ENCODE measurements at regions not wholly inside any gene's neighbourhood (a gene's known extent, or its start where the extent isn't known, plus 50 kb on each side); places are given as distances from the start of the nearest gene placed in this dataset.

DNA sequence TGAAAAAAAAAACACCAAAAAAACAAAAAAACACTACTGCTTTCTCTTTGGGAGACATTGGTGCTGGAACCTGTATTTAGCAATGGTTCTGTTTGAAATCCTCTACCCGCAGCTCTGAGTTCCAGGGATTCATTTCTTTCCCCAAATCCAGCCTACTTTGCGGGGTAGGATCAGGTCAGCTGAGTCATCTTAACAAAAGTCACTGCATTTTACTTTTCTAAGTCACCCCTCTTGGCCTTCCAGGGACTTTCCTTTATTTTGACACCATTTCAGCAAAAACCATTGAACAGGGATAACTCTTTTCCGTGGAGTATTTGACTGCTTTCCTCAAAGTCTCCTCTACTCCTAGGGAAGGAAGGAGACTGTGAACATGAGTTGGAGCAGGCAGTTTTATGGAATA, 837.6 kb downstream of the MAFB start:
- DNase-seq = no peak

DNA sequence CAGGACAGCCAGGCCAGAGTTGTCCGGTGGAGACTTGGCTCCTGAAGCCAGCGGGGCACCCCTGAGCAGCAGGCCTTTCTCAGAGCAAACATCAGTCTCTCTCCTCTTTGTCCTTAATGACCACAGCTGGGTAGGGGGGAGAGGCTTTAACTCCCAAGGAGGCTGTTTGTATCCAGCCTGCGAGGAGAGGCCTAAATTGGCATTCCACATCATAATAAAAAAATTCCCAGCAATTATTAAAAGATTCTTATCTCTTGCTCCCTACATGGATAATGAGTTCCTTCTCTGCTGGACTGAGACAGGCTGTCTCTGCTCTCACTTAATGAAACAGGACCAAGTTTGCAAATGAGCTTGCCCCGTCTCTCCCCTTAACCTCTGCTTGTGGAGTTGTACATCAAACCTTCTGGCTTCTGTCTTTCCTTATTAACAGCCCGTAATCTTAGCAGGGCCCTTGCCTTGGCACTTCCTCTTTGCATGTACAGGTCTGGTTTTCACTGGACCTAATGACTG, 838.2 kb downstream of the MAFB start:
- DNase-seq = no peak

DNA sequence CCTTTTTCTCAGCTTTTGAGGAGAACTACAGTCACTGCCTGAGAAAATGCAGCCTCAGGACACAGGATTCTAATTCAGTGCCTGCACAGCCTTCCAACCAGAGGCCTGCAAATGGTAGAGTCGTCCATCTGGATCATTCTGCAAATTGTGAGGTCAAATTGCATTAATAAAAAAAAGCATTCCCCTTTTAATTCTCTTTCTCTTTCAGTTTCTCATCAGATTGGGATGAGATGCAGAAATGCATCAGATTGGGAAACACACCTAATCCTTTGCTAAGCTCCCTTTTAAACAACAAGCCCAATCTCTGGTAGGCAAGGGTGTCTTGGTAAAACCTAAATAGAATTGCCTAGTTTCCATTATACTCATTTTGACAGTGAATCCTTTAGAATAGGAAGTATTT, 838.8 kb downstream of the MAFB start:
- no peak for DNase-seq

DNA sequence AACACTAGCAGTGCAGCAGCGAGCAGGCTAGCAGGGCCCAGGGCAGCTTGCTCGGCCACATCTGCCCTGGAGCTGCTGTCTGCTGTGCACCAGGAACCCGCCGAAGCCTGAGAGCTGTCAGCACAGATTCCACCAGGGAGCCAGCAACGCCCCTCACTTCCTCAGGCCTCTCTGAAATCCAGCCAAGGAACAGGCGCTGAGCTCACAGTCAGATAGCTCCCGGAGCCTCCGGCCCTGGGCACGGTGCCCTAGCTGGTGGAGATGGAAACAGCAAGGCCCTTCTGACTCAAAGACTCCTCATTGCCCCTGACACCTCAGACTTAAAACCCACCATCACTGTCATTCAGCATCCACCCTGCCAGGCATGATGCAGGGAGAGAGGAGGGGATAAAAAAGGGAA, 839.4 kb downstream of the MAFB start:
- no peak for DNase-seq

DNA sequence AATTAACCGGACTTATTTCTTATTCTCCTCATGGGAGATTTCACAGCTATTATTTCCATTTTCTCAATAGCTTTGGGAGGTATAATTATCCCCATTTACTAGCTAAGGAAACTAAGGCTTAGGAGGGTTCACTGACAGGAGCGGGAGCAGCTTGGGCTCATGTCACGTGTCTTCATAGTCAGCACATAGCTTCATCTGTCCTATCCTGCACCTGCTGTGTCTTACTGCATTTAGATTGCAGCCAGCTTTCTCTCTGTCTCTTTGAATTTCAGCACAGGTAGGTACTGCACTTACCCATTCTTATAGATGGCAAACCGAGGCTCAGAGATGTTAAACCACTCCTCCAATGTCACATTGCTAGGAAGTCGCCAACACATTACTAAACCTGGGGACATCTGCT, 839.9 kb downstream of the MAFB start:
- no peak for DNase-seq

DNA sequence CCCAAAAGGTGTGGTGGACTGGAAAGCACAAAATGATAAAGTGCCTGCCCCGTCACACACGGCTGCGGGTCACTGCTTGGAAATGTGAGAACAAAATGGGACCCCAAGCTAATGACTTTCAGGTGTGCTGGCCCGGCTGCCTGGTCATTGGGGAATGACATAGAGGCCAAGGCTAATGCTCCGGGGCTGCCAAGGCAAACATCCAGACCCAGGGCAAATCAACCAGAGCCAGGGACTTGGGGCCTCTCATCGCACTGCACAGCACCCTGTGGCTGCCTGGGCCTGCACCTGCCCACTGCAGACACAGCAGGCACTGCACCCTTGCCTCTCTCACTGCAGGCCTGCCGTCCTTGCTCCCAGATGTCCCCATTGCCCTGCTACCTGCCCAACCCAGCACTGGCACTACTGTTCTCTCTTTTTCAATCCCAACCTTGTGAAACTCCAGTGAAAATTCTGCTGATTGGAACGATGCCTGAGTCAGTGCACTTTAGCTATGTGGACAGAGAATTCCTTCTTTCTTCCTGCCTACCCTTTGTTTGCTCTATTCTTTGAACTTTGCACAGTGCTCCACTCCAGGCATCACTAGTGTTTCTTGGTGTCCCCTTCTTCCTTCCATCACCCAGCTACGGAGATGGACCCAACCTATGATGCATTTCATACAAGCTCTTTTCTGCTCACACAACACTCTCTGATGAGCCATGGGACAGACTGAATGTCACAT, 849.5 kb downstream of the MAFB start:
- DNase-seq = no peak

DNA sequence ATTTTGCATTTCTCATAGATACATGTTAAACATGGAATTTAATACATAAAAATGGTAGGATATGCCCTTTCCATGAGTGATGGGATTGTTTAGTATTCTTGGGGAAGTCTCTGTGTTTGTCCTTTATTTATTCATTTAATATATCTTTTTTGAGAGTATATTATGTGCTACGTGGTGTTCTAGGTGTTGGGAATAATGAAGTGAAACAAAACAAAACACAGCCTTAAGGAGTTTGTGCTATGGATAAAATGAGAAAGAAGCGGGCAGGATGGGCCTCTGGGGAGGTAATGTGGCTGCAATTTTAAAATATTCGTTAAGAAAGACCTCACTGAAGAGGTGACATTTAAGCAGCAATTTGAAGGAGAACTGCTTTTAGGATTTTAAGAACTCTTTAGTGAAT, 851.5 kb downstream of the MAFB start:
- no peak for DNase-seq

DNA sequence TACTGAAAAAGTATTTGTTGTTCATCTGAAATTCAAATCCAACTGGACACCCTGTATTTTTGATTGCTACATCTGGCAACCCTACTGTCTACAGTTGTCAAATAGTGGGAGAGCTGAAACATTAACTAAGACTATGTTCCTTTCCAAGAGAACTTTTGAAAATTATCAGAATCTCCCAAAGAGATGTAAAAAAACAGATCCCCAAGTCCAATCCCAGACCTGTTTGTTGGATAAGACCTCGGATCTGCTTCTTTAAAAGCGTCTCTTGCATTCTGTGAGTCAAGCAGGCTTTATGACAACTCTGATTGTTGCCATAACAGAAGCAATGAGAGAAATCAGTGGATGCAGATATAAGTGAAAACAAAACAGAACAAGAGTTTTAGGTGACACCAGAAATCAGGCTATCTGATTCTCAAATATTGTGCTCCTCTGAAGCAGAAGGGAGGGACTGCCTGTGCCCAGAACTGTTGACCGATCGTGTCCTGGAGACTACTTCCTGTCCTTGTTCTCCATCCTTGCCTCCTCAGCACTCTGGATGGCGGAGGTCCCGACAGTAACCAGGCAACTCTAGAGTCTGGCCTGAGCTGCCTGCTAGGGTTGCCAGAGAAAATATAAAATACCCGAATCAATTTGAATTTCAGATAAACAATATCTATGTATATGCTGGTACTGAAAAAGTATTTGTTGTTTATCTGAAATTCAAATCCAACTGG, 853.8 kb downstream of the MAFB start:
- no peak for DNase-seq

DNA sequence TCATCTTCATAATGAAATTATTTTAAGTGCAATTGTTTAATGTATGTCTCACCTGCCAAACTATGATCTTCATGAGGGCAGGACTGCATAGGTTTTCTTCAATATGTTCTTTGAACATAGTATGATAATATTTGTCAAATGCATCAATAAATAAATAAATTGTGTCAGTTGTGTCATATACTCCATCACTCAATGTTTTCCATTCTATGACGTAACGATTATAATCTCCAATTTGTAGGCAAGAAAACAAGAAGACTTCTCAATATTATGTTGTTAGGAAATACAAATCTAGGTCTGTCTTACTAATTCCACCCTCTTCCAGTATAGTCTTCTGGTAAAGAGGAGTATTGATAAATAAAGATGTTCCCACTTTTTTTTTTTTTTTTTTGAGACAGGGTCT, 858.1 kb downstream of the MAFB start:
- DNase-seq = no peak

DNA sequence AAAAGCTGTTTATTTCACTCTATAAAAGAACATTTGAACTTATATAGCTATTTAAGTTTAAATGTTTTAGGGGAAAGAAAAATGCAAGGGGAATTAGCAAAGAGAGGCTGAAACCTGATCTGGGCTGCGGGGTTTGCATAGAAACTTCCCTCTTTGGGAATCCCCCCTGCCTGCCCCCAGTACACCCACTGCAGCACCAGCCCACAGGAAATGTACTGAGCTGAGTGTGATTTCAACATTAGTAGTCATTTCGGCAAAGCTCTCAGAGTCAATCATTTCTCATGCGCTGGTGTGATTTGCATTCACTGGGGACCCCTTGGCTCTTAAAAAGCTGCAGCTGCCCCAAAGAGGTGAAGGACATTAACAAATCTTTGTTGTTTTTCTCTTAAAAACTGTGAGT, 859.4 kb downstream of the MAFB start:
- DNase-seq = no peak

DNA sequence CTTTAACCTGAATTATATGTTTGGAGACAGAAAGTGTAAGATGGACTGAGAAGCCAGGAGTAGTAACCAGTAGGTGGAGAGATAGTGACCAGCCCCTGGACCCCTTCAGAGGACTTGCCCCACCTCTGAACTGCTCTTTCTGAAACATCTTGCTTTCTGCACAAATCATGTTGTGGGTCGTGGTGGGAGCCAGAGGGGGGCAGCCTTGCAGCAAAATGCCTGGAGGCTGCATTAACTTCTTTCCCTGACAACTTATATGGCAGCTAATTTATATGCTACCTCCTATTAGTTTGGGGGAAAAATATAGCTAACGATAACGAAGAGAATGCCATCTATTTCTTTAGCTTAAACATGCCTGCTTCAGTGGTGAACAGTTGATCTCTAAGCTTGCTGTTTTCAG, 859.8 kb downstream of the MAFB start:
- DNase-seq = no peak

DNA sequence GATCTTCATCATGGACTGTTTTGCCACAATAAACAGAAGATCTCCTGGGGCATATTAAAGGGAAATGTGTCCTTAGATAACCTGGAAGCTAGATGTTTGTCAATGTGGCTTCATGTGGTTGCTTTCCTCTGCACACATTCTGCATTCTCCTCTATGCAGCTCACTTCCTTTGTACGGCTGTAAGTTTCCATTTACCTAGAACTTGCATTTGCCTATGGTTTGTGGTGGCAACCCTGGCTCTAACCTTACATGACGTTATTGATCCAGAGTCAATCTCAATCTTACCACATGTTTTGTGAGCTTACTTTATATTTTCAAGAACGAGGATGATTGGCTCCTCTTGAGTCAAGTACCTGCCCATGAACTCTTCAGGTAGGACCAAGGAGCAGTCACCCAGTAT, 863.1 kb downstream of the MAFB start:
- DNase-seq = no peak

DNA sequence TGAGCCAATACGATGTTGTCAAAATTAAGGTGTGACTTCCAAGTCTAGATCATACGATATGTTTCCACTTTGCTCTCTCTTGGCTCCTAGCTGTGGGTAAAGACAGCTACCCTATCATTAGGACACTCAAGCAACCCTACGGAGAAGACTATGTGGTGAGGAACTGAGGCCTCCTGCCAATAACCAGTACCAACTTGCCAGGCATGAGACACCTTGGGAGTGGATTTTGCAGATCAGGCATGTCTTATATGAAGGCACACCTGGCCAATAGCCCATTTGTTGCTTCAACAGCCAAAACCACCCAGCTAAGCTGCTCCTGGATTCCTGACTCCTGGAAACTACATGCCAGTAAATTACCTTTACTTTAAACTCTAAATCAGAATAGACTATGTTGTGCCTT, 863.4 kb downstream of the DHX35 start:
- DNase-seq = no peak

DNA sequence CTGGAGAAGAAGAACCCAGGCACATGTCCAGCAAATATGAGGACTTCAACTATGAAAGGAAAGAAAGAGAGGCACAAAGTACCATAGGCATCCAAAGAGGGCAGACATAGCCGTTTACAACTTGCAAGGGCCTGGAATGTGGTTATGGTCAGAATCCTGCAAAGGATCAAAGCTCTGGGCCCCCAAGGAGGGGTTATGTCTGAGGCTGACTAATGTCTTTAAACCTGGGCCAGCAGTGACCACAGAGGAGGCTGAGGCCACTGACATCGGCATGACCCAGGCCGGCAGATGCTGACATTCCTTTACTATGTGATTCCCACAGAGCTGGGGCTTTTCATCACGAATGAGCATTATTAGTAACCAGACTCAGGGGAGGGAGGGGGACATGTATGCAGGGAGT, 861.1 kb downstream of the DHX35 start:
- DNase-seq = no peak

DNA sequence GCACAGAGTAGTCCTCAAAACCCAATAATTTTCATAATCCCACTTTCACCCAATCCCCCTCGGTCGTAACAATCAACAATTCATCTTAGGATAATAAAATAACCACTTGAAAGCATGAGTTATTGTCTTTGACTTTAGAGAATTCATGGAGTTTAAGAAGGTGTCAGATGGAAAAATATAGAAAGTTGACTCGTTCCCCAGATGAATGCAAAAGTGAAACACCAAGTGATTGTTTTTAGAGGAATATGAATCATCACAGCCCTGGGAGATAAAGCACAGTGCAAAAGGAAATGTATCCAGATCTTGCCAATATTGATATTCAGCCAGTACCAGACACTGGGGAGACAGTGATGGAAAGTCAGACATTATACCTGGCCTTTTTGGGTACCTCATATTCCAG, 860.5 kb downstream of the DHX35 start:
- DNase-seq = no peak

DNA sequence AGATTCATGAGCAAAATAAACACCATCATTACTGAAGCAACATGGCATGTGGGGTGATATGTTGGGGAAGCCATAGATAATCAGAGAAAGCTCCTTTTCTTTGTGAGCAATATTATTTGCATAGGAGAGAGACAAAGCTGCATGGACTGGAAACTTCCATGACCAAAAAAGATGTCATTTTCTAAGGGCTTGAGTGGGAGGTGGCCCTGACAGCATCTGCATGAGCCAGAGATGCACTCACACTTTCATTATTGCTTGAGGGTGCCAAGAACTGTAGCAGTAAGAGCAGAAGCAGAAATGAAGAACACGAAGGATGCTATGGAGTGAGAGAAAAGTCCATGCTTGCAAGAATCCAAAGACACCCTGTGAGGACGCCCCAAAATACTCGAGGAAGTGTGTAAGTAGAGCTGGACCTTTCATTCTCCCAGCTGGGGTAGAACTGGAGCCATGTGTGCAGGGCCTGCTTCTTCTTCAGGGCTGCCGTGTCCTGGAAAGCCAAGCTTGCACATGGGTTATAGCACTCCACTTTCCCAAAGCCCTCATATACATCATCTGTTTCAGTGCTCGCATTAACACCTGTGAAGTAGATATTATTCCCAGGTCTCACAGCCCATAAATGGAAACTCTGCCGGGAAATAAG, 851.2 kb downstream of the DHX35 start:
- no peak for DNase-seq

DNA sequence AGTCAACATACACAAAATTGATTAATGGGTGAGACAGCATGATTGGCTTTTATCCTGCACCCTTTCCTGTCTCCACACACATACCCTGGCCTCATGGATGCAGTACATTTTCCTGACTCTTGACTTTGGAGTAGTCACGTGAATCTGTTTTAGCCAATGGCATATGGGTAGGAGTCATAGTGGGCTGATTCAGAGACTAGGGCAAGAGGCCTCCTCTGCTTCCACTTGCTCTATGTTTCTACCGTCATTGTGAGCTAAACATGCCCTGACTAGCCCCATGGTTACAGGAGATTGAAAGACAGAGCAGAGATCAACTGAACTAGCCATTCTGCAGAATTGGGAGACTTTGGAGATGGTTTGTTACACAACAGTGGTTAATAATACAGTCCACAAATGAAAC, 850.0 kb downstream of the DHX35 start:
- DNase-seq = no peak

DNA sequence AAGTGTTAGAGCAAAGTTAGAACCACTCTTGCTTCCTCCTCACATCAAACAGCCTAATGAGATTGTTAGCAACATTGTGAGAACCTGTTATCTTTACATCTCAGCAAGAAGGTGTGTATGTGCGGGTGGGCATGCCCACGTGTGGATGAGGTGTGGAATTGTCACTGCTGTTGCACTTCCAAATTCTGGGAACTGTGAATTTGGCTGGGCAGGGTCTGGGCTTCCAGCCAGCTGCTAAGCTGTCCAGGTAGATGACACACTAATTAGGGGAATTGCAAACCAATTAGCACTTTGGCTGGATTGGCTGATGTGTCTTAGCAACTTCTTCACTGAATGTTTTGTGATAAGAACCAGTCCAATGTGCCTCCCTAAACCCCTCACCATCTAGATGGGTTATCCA, 848.2 kb downstream of the DHX35 start:
- DNase-seq = no peak

DNA sequence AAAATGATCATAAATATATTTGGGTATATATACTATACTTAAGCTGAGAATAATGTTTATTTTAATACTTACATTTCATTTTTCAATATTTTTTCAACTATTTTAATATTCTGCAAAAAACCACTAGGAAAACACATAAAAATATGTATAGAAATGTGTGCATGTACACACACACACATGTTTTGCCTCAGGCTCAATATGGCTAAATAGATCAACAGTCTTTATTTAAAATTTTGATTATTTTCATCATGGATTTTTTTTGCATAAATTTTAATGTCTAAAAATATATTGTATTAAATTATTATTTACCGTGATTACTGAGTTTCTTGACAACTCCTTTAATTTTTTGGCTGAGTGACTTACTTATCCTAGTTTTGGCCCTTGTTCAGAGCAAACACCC, 846.5 kb downstream of the DHX35 start:
- no peak for DNase-seq

DNA sequence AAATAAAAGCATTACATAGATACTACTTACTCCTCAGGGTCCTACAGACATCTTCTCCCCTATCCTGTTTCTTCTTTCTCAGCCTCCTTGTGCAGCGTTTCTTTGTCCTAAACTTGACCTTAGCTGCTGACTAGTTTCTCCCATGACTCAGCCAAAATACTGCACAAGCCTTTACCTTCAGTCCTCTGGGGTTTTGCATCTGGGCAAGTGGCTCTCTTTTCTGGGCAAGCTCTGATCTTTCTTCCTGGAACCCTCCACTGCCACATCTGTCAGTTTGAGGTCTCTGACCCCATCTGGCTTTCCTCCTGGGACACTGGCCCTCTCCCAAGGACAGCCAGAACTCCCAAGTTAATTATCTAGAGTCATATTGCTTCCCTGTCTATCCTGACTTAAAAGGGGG, 838.4 kb downstream of the DHX35 start:
- DNase-seq = no peak

DNA sequence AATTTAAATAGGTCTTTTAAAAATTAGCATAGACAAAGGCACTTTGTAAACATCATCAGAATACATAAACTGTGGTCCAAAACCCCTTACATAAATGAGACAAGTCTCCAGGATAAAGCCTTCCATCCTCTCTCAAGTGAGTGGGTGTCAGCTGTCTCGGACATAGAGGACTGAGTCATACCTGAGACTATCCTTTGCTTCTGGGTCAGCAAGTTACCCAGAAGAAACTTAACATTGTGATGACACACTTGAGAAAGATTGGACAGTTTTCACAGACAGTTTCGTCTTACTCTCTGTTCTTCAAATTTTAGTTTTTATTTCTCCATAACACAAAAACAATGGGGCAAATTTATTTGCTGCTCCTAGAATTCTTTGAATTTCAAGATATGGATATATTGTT, 838.0 kb downstream of the DHX35 start:
- DNase-seq = no peak

DNA sequence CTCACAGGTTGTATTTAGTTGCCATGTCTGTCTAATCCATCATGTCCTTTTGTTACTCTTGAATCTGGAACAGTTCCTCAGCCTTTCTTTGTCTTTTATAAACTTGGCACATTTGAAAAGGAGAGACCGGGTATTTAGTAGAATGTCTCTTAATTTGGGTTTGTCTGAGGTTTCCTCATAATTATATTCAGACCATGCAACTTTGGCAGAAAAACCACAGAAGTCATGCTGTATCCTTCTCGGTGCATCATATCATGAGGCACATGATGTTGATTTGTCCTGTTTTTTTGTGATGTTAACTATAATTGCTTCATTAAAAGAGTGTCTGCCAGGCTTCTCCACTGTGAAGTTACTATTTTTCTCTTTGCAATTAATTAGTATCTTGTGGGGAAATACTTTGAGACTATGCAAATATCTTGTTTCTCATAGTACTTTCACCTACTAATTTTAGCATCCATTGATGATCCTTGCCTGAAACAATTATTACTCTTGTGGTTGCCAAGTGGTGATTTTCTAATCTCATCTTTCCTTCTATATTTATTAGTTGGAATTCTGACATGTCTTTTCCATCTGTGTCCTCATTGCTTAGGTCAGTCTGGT, 837.3 kb downstream of the DHX35 start:
- DNase-seq = no peak

DNA sequence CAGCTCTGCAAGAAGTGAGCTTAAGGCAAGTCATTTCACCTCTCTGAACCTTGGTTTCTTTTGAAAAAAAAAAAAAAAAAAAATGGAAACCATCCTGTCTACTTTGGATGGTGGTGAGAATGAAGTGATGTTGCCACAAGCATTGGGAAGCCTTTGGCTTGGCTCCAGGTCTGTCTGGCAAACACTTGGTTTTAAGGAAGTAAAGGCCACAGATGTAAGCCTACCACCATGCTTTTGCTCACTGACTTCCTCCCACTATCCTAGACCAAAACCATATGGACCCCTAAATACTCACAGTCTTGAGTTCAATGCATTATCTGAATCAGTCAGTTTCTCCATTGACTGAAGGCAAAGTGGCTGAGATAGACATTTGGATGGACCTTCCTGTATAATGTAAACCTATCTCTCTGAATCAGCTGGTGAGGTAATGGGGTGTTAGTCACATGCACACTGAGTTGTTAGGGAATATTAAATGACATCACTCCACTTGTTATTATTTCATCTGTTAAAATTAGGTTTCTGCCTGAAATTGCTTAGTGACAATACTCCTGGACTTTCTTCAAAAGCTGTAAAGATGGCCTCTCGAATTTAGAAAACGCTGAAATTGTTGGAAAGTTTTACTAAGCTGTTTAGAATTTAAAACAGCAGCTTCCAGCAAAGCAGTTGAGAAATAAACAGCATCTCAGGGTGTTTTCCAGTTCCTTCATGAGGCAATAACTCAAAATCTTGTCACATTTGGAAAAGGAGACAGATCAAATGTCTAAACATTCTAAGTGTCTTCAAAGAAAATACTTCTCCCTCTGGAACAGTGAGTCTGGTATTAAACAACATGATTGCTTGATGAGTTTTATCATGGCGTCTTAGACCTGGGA, 833.5 kb downstream of the DHX35 start:
- DNase-seq = no peak

Data from NCI-H524 treated with DMSO at 0.1 percent for 48 hours (cell line).